B cell (primary cell): ENCODE measurements at regions not wholly inside any gene's neighbourhood (a gene's known extent, or its start where the extent isn't known, plus 50 kb on each side); places are given as distances from the start of the nearest gene placed in this dataset.

Source experiments
- ATAC-seq: fragments of 200-7000 bp; cut with Tn5 transposase; one replicate; pipeline ENCODE4 v1.10.0; 2021; ENCODE audit warnings: low read depth, mild to moderate bottlenecking, moderate number of reproducible peaks, moderate library complexity
- CTCF ChIA-PET: fragments of 350-600 bp; sonication (Branson Sonifier 250); formaldehyde crosslinking; loops from one replicate; lab custom pipeline; 2021; ENCODE audit warnings: antibody characterized with exemption, inconsistent platforms; lab: Charles Lee
- POLR2A ChIA-PET: fragments of 350-600 bp; sonication (Branson Sonifier 250); formaldehyde crosslinking; loops from one replicate; lab custom pipeline; 2021; ENCODE audit warnings: antibody characterized with exemption; lab: Charles Lee
- DNase-seq: peaks from one replicate; pipeline ENCODE4 v3.0.0; 2013
- H2AFZ ChIP-seq: 2 replicates; pipeline ENCODE4 v1.6.1; 2012; ENCODE audit warnings: mild to moderate bottlenecking, low read depth, low read length; ENCODE audit not compliant: insufficient read depth, poor library complexity, severe bottlenecking
- H3K27ac ChIP-seq, 2 donors: 1 replicate in 1 of 2; 2 replicates in 1 of 2; pipeline ENCODE4 v1.5.1; 2012 to 2013; ENCODE audit warnings: low read length in 2 of 2, mild to moderate bottlenecking in 2 of 2, moderate library complexity in 1 of 2
- H3K27me3 ChIP-seq, 4 experiments: fragments of 200-600 bp in 1 of 4; sonication (generic) in 1 of 4; replicated peaks in 1 of 4; 1 replicate in 2 of 4; 2 replicates in 2 of 4; pipeline versions ENCODE4 v1.6.1 to v1.7.0; 2013 to 2016; ENCODE audit warnings: low read length in 3 of 4, mild to moderate bottlenecking in 2 of 4, mixed read lengths in 1 of 4, moderate library complexity in 1 of 4; ENCODE audit not compliant: insufficient read depth in 4 of 4, control insufficient read depth in 3 of 4; ENCODE audit errors: control extremely low read depth in 1 of 4
- H3K36me3 ChIP-seq, 2 experiments: replicated peaks in 1 of 2; 1 replicate in 1 of 2; 2 replicates in 1 of 2; pipeline versions ENCODE4 v1.6.1 to v1.7.1; 2013; ENCODE audit warnings: low read length in 1 of 2; ENCODE audit not compliant: insufficient read depth in 2 of 2, control insufficient read depth in 1 of 2; ENCODE audit errors: control extremely low read depth in 1 of 2, extremely low read depth in 1 of 2
- H3K4me1 ChIP-seq, 2 donors: fragments of 200-600 bp in 1 of 2; sonication (generic) in 1 of 2; 1 replicate in 1 of 2; 2 replicates in 1 of 2; pipeline versions ENCODE4 v1.5.1 to v1.6.1; 2013 to 2017; ENCODE audit warnings: low read length in 2 of 2; ENCODE audit not compliant: control insufficient read depth in 2 of 2, insufficient read depth in 2 of 2
- H3K4me2 ChIP-seq: replicated peaks from 2 replicates; pipeline ENCODE3; 2012; ENCODE audit warnings: mild to moderate bottlenecking, low read depth, low read length; ENCODE audit not compliant: poor library complexity, severe bottlenecking
- H3K4me3 ChIP-seq, 5 experiments: fragments of 200-600 bp in 1 of 5; sonication (generic) in 1 of 5; 1 replicate in 3 of 5; 2 replicates in 2 of 5; pipeline versions ENCODE4 v1.5.1 to v1.7.0; 2011 to 2016; ENCODE audit warnings: low read length in 4 of 5, mild to moderate bottlenecking in 4 of 5, low read depth in 2 of 5, control low read depth in 1 of 5, moderate library complexity in 1 of 5; ENCODE audit not compliant: insufficient read depth in 1 of 5; ENCODE audit errors: control extremely low read depth in 1 of 5, extremely low read depth in 1 of 5
- H3K79me2 ChIP-seq: fragments of 200-600 bp; sonication (generic); one replicate; pipeline ENCODE4 v1.6.0; 2016; ENCODE audit warnings: low read length; ENCODE audit not compliant: control insufficient read depth, insufficient read depth
- H3K9ac ChIP-seq: fragments of 200-600 bp; sonication (generic); 2 replicates; pipeline ENCODE4 v1.6.1; 2017; ENCODE audit warnings: mild to moderate bottlenecking, low read length, moderate library complexity
- H3K9me3 ChIP-seq, 3 donors: one replicate each; pipeline versions ENCODE4 v1.6.1 to v1.7.1; 2013; ENCODE audit warnings: low read length in 2 of 3; ENCODE audit not compliant: control insufficient read depth in 2 of 3, insufficient read depth in 1 of 3; ENCODE audit errors: control extremely low read depth in 1 of 3
- H4K20me1 ChIP-seq: 2 replicates; pipeline ENCODE4 v1.6.0; 2012; ENCODE audit warnings: mild to moderate bottlenecking, low read length; ENCODE audit not compliant: insufficient read depth, control insufficient read depth, poor library complexity, severe bottlenecking
- H3K27ac Mint-ChIP-seq: one replicate; pipeline ENCODE4 v1.8.0; 2021; ENCODE audit warnings: mixed read lengths
- H3K27me3 Mint-ChIP-seq: one replicate; pipeline ENCODE4 v1.8.0; 2021; ENCODE audit warnings: mixed read lengths
- H3K4me1 Mint-ChIP-seq: one replicate; pipeline ENCODE4 v1.8.0; 2021; ENCODE audit warnings: mixed read lengths
- H3K4me3 Mint-ChIP-seq: one replicate; pipeline ENCODE4 v1.8.0; 2021; ENCODE audit warnings: mixed read lengths
- H3K9me3 Mint-ChIP-seq: one replicate; pipeline ENCODE4 v1.8.0; 2022; ENCODE audit warnings: mixed read lengths; ENCODE audit not compliant: insufficient read depth
- CTCF ChIP-seq: fragments of 200-600 bp; IDR thresholded peaks from one replicate; pipeline ENCODE4 v1.8.0; 2022; ENCODE audit warnings: antibody characterized with exemption, mild to moderate bottlenecking
- EZH2 ChIP-seq: IDR thresholded peaks from 2 replicates; pipeline ENCODE4 v1.6.1; 2012; ENCODE audit warnings: borderline replicate concordance, low read depth, mild to moderate bottlenecking, moderate library complexity, low read length; ENCODE audit not compliant: insufficient read depth, poor library complexity, severe bottlenecking
- WGBS: methylation state at CpG from one replicate; pipeline ENCODE4 v1.1.5; 2013; ENCODE audit warnings: missing lambda C conversion rate; ENCODE audit not compliant: insufficient coverage; 5-methylcytosine and 5-hydroxymethylcytosine counted together
- intact Hi-C: fragments of 100-400 bp; cut with micrococcal nuclease; formaldehyde crosslinking; loops from one replicate; pipeline ENCODE4 v1.10.0; 2022

- no peak overlapping the region for H2AFZ ChIP-seq
- no peak overlapping the region for H3K9ac ChIP-seq
- no peak for DNase-seq
- no peak overlapping the region for H3K4me3 ChIP-seq
- Mint-ChIP-seq H3K9me3 (peaks cover 3% of the 10 kb centered on the region), H3K4me3 (no peak overlapping the region), H3K4me1 (peaks cover 39% of the 10 kb centered on the region), H3K27me3 (peaks cover 77% of the 10 kb centered on the region), H3K27ac (no peak overlapping the region)
- no peaks in the 10 kb centered on the region for H4K20me1 ChIP-seq
- 98% methylated on average over 3 of the region's 3 CpGs for WGBS
- H3K36me3 ChIP-seq: no peaks in the 10 kb centered on the region
- TF ChIP-seq EZH2: no peak
- no peak for TF ChIP-seq CTCF
- ChIA-PET POLR2A (no interaction called here), CTCF (no interaction called here)
- H3K9me3 ChIP-seq: peaks cover 0 to 42% (median 8%) of the 10 kb centered on the region in 3 donors
- peaks cover 0 to 69% (median 48%) of the 10 kb centered on the region in 4 experiments for H3K27me3 ChIP-seq
- H3K4me2 ChIP-seq: no peak overlapping the region
- intact Hi-C loops: loop anchor here (5.0 to 10.0 kb wide), 2 partner anchors 176 to 384 kb away; partner anchors contain the start of gene ID2
- no peaks in the 10 kb centered on the region for H3K79me2 ChIP-seq
- peaks cover 43 to 51% of the 10 kb centered on the region in 2 donors for H3K4me1 ChIP-seq
- no peak overlapping the region for H3K27ac ChIP-seq
- no peak for ATAC-seq
Observed at GRCh38 chr2:8300905-8301304, 381.0 kb upstream of the ID2 start.

- H3K4me3 ChIP-seq: no peak overlapping the region
- H3K79me2 ChIP-seq: no peaks in the 10 kb centered on the region
- peaks cover 0 to 38% (median 8%) of the 10 kb centered on the region in 3 donors for H3K9me3 ChIP-seq
- ATAC-seq (peak; percentile 82), DNase-seq (peak; percentile 80)
- Mint-ChIP-seq H3K4me1 (peaks cover 38% of the 10 kb centered on the region), H3K9me3 (peaks cover 3% of the 10 kb centered on the region), H3K27ac (peak overlapping the region; percentile 62), H3K27me3 (peaks cover 81% of the 10 kb centered on the region), H3K4me3 (peak overlapping the region; percentile 57)
- peak overlapping the region; percentile 63 for H3K4me2 ChIP-seq
- peaks cover 0 to 78% (median 55%) of the 10 kb centered on the region in 4 experiments for H3K27me3 ChIP-seq
- CTCF ChIA-PET: no interaction called here
- H3K27ac ChIP-seq: no peak overlapping the region
- TF ChIP-seq EZH2 (no peak), CTCF (no peak)
- H4K20me1 ChIP-seq: no peaks in the 10 kb centered on the region
- H3K36me3 ChIP-seq: no peaks in the 10 kb centered on the region
- H3K9ac ChIP-seq: no peak overlapping the region
- peaks cover 43 to 51% of the 10 kb centered on the region in 2 donors for H3K4me1 ChIP-seq
- intact Hi-C loops: loop anchor here (5.0 to 10.0 kb wide), 2 partner anchors 174 to 381 kb away; partner anchors contain the start of gene ID2
- WGBS: 0% methylated on average over 5 of the region's 10 CpGs
- no peak overlapping the region for H2AFZ ChIP-seq
- POLR2A ChIA-PET: no interaction called here
Observed at GRCh38 chr2:8303322-8303832, 378.5 kb upstream of the ID2 start.
